HG03159 (cell line): ENCODE measurements at regions not wholly inside any gene's neighbourhood (a gene's known extent, or its start where the extent isn't known, plus 50 kb on each side); places are given as distances from the start of the nearest gene placed in this dataset.
"Not testable (repeated sequence)": the region's sequence is repeated elsewhere in the genome, so short reads cannot be mapped to it uniquely, and the experiment has no call there.

Experiments
- ATAC-seq: cut with Tn5 transposase; IDR thresholded peaks from one replicate; pipeline ENCODE4 v1.9.1; 2021; ENCODE audit warnings: mild to moderate bottlenecking, moderate library complexity; ENCODE audit not compliant: unreplicated experiment

DNA sequence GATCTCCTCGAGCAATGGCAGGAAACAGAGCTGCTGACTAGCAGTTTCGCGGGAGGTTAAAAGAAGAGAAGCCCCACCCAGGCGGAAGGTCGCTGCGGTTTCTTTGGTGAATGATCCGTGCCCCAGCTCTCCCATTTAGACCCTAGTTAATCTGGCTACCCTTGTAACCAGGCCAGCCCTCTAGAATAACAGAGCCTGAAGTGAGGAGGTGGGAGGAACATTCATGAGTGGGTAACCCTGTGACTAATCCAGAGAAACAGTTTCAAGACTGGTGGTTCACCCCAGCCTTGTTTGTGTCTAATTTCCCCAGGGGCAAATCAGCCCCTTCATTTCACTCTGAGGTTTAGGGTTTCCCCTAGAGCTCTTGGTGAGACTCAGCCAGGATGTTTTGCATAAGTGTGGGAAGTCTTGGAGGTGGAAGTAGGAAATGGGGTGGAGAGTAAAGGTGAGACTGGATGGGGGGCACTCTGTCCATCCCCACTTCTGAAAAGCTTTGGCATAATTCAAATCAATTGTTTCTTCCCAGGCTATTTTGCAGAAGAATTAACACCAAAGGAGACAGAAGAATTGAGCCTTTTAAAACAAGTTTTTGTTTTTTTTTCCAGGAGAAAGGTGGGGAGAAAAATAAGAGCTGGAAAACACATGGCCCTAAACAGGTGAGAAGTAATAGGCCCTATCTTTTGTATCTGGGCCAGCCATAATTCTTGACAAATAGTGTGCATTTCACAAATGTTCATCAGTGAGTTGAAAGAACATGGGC lies 303.1 kb downstream of the RPLP1 start:
- peak; percentile 77 for ATAC-seq

DNA sequence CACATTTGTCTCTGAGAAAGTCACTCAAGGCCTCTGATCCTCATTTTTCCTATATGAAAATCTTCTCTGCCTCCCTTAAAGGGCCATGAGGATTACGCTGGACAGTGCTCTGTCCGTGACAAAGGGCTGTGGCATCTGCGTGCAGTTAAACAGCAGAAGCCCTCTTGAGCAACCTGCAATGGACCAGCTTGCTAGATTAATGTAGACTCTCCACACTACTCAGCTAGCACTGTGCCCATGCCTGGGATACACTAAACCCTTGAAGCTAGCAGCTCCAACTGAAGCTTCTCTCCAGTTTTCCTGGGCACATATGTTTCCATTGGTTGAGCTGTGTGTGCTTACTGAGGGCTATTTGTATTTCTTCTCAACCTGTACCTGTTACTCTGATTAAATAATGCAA lies 303.8 kb downstream of the RPLP1 start:
- no peak for ATAC-seq

DNA sequence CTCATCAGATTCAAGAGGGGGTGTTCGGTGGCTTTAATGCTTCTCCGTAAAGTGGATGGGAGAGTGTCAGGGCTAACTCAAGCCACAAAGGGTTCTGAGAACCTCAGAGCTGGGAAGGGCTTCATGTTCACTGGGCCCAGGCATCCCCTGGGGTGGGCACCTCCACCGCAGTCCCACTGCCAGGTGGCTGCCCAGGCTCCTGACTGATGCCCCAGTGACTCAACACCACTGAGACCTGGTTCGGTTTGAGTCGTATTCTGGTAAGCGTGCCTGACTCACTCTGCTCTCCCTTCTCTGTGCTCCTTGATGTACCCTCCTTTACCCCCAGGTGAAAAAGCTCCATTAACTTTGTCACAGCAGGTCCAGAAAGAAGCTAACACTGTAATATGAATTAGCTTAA lies 304.6 kb downstream of the RPLP1 start:
- ATAC-seq, result no peak

DNA sequence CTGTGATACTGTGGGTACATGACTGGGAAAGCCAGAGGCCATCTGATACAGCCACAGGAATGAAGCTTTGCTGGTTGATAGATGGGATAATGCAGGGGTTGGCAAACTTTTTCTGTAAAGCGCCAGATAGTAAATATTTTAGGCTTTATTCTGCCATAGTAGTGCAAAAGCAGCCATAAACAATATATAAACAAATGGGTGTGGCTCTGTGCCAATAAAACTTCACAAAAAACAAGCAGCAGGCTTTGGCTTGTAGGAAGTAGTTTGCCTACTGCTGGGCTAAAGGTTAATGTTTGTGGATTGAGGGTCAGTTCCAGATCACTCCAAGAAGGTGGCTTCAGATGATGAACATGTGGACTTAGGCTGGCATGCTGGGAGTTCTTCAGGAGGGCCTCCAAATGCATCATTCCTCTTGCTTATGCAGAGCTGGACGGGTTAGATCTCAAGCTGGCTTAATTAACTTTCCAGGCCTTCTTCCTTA lies 305.7 kb downstream of the RPLP1 start:
- no peak for ATAC-seq

GRCh38 chr15:69758810-69759790 lies 306.5 kb downstream of the RPLP1 start:
- peak; percentile 47 for ATAC-seq

GRCh38 chr15:69760258-69760845 lies 307.7 kb downstream of the RPLP1 start:
- ATAC-seq, result no peak

GRCh38 chr15:69760890-69761568 lies 308.4 kb downstream of the RPLP1 start:
- peak; percentile 46 for ATAC-seq

DNA sequence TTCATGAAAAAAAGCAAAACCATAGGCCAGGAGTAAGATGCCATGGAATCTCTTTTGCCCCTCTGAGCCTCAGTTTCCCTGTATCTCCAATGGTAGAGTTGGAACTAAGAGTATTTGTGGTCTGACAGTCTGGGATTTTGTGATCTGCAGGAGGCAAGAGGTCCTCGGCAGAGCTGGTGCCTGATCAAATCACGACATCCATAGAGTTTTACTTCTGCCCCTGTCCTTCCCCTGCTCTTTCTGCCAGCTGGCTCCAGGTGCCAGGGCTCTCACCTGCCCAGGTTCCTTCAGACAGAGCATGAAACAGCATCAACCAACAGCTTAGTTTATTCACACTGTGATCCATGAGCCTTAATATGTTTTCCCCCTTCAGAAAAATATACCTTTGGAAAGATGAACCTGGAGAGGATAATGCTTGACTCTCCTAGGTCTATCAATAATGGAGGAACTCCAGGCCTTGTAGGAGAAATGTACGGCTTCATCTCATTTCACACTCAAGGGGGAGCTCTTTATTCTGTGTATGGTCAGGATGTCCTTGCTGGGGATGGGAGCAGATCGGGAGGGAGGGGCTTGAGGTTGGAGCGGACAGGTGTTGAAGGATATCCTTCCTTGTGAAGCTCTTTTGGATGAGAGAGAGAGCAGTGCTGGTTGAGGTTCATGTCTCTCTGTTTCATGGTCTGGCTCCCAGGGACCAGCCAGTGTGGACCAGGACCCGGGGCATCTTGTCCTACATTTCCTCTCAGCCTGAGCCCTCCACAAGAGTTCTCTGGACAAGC lies 309.9 kb downstream of the RPLP1 start:
- ATAC-seq, result no peak

GRCh38 chr15:69763831-69764230 lies 311.2 kb downstream of the RPLP1 start:
- no peak for ATAC-seq

DNA sequence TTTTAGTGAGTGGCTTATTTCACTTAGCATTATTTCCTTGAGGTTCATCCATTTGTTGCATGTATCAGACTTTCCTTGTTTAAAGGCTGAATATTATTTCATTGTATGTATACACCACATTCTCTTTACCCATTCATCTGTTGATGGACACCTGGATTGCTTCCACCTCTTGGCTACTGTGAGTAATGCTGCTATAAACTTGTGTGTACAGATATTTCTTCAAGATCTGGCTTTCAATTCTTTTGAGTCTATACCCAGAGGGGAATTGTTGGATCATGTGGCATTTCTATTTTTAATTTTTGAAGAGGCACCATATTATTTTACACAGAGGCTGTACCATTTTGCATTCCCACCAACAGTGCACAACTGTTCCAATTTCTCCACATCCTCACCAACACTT lies 313.5 kb downstream of the RPLP1 start:
- no peak for ATAC-seq

GRCh38 chr15:69767191-69767590 lies 314.6 kb downstream of the RPLP1 start:
- ATAC-seq, result no peak

GRCh38 chr15:69769336-69769735 lies 316.7 kb downstream of the RPLP1 start:
- ATAC-seq, result not testable (repeated sequence)

GRCh38 chr15:69774258-69774657 lies 321.6 kb downstream of the RPLP1 start:
- ATAC-seq, result not testable (repeated sequence)

DNA sequence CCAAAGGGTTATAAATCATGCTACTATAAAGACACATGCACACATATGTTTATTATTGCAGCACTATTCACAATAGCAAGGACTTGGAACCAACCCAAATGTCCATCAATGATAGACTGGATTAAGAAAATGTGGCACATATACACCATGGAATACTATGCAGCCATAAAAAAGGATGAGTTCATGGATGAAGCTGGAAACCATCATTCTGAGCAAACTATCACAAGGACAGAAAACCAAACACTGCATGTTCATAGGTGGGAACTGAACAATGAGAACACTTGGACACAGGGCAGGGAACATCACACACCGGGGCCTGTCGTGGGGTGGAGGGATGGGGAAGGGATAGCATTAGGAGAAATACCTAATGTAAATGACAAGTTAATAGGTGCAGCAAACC lies 322.1 kb downstream of the RPLP1 start:
- ATAC-seq, result not testable (repeated sequence)

DNA sequence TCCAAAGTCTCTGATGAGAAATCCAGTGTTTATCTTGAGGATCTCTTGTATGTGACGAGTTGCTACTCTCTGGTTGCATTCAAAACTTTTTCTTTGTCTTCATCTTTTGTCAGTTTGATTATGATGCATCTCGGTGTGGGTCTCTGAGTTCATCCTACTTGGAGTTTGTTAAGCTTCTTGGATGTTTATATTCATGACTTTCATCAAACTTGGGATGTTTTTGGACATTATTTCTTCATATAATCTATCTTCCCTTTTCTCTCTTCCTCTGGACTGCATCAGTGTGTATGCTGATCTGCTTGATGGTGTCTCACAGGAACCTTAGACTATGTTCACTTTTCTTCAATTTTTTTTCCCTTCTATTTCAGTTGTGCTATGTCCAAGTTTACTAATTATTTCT lies 320.4 kb downstream of the TLE3 start:
- ATAC-seq, result no peak

GRCh38 chr15:69780374-69780773 lies 317.3 kb downstream of the TLE3 start:
- ATAC-seq, result no peak

DNA sequence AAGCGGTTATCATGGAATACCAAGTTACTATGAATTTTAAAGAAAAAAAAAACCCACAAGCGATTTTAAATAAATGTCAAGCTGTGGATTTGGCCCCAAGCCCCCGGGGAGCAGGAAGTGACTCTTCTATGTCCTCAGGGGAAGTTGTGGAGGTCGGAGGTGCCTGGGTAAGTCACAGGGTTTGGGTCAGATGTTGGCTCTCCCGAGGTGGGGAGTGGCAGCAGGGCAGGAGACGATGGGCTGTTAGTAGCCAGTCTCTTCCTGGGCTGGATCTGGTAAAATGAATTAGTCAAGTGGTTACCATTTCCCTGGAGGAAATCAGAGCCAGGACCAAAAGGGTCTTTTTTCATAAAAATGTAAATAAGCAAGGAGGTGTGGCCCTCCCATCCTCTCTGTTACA lies 316.7 kb downstream of the TLE3 start:
- no peak for ATAC-seq

- ATAC-seq, result no peak
These were observed 316.1 kb downstream of the TLE3 start for GRCh38 chr15:69781411-69782125.

DNA sequence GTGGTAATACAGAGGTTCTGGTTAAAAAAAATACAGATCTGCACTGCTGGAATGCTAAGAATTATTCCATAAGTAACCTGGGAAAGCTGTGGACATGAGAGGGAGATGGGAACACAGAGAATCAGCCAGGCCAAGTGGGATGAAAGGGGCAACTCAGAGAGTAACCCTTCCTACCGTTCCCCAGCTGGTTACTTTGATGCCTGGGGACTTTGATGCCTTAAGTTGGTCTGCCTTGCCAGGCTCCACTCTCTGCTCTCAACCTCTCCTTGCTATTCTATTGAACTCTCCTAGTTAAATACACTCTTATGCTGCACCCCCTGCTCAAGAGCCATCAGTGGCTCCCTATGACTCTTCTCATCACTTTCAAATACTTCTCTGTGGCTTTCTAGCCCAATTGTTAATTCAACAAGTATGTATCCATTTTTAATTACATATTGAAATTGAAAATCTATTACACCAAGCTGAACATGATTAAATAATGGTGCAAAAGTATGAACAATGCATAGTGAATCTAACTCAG lies 315.5 kb downstream of the TLE3 start:
- ATAC-seq, result no peak
